Peyer's patch (tissue), 4 donors: ENCODE measurements at regions not wholly inside any gene's neighbourhood (a gene's known extent, or its start where the extent isn't known, plus 50 kb on each side); places are given as distances from the start of the nearest gene placed in this dataset.

Experiments
- CTCF ChIP-seq, 6 experiments: fragments of 450-650 bp in 4 of 6; fragments of 200-600 bp in 2 of 6; sonication (generic) in 1 of 6; IDR thresholded peaks; one replicate each; pipeline ENCODE4 v1.5.1; 2017 to 2019; ENCODE audit warnings: antibody characterized with exemption in 6 of 6, mild to moderate bottlenecking in 3 of 6, moderate library complexity in 1 of 6
- POLR2A ChIP-seq, 2 donors: fragments of 450-650 bp; IDR thresholded peaks; one replicate each; pipeline ENCODE4 v1.5.1; 2017; ENCODE audit warnings: antibody characterized with exemption in 2 of 2, mild to moderate bottlenecking in 2 of 2, moderate library complexity in 2 of 2

GRCh38 chr10:53260213-53260612 is 487.6 kb upstream of the MBL2 start:
- TF ChIP-seq POLR2A (IDR thresholded peaks at IDR 0.05) (no peak), CTCF (IDR thresholded peaks at IDR 0.05) (no peak)
